ENCODE measurements at regions not wholly inside any gene's neighbourhood (a gene's known extent, or its start where the extent isn't known, plus 50 kb on each side); places are given as distances from the start of the nearest gene placed in this dataset.

GRCh38 chr13:109348519-109349258, 437.7 kb downstream of the IRS2 start:
- Histone ChIP-seq H3K79me2 (ENCODE audit: insufficient read depth, low read length) (no peaks in the 10 kb centered on the region), H2BK12ac (ENCODE audit: insufficient read length, low read depth, low read length) (no peak overlapping the region), H4K20me1 (ENCODE audit: control insufficient read depth, insufficient read depth, insufficient read length) (no peaks in the 10 kb centered on the region), H2BK120ac (ENCODE audit: low read depth, low read length, poor library complexity, severe bottlenecking) (no peak overlapping the region), H4K8ac (replicated peaks; ENCODE audit: insufficient read length, low read depth, low read length) (no peak overlapping the region), H4K5ac (ENCODE audit: insufficient read length, low read depth, low read length) (no peak overlapping the region), H3K23ac (ENCODE audit: insufficient read length, low read depth, low read length) (no peak overlapping the region), H3K18ac (ENCODE audit: insufficient read length, low read depth, low read length) (no peak overlapping the region), H3T11ph (ENCODE audit: low read length) (no peak overlapping the region), H3K79me1 (ENCODE audit: insufficient read depth, low read depth, low read length, poor library complexity, severe bottlenecking) (no peaks in the 10 kb centered on the region), H2BK15ac (ENCODE audit: low read depth, low read length) (no peak overlapping the region), H2BK20ac (ENCODE audit: low read depth, low read length, poor library complexity, severe bottlenecking) (no peak overlapping the region), H3K27ac (ENCODE audit: insufficient read length, low read depth, low read length) (no peak overlapping the region), H3K27me3 (ENCODE audit: insufficient read depth, low read length) (no peaks in the 10 kb centered on the region), H3K14ac (ENCODE audit: insufficient read depth, low read length) (no peak overlapping the region), H3K9me3 (ENCODE audit: control insufficient read depth, low read depth, low read length) (no peaks in the 10 kb centered on the region), H3K56ac (ENCODE audit: insufficient read length, low read depth, low read length) (no peak overlapping the region), H2AK5ac (ENCODE audit: insufficient read length, low read length) (no peak overlapping the region), H2AFZ (ENCODE audit: low read length) (no peak overlapping the region), H2BK5ac (ENCODE audit: insufficient read length, low read length) (no peak overlapping the region), H3K4me1 (ENCODE audit: insufficient read depth, low read length) (no peaks in the 10 kb centered on the region), H3K4ac (ENCODE audit: low read depth, low read length) (no peak overlapping the region), H3K9ac (ENCODE audit: extremely low read depth, insufficient read length, low read length) (no peak overlapping the region), H4K91ac (ENCODE audit: insufficient read length, low read depth, low read length) (no peak overlapping the region), H3K4me2 (ENCODE audit: insufficient read depth, insufficient read length, low read length) (no peak overlapping the region), H3K23me2 (ENCODE audit: insufficient read length, low read depth, low read length, poor library complexity, severe bottlenecking) (no peaks in the 10 kb centered on the region)
- no peak overlapping the region for H3K4me3 Mint-ChIP-seq
- TF ChIP-seq, protein P1, sequence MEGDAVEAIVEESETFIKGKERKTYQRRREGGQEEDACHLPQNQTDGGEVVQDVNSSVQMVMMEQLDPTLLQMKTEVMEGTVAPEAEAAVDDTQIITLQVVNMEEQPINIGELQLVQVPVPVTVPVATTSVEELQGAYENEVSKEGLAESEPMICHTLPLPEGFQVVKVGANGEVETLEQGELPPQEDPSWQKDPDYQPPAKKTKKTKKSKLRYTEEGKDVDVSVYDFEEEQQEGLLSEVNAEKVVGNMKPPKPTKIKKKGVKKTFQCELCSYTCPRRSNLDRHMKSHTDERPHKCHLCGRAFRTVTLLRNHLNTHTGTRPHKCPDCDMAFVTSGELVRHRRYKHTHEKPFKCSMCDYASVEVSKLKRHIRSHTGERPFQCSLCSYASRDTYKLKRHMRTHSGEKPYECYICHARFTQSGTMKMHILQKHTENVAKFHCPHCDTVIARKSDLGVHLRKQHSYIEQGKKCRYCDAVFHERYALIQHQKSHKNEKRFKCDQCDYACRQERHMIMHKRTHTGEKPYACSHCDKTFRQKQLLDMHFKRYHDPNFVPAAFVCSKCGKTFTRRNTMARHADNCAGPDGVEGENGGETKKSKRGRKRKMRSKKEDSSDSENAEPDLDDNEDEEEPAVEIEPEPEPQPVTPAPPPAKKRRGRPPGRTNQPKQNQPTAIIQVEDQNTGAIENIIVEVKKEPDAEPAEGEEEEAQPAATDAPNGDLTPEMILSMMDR (conservative IDR thresholded peaks at IDR 0.05) = no peak
- no peak for DNase-seq
- no peaks in the 10 kb centered on the region for H3K36me3 Mint-ChIP-seq (ENCODE audit: insufficient read depth in 1 of 3, low read depth in 3 of 3)
- no peaks in the 10 kb centered on the region for H3K9me3 Mint-ChIP-seq
- no CpG with 5 or more reads among the region's 3 CpGs for WGBS (ENCODE audit: extremely low coverage, insufficient read length, low lambda C conversion rate)
- no peaks in the 10 kb centered on the region for H3K27me3 Mint-ChIP-seq (ENCODE audit: low read depth)
- H3K4me1 Mint-ChIP-seq = no peaks in the 10 kb centered on the region
- H3K27ac Mint-ChIP-seq = no peak overlapping the region

Data from H9 (cell line).